ENCODE measurements at regions not wholly inside any gene's neighbourhood (a gene's known extent, or its start where the extent isn't known, plus 50 kb on each side); places are given as distances from the start of the nearest gene placed in this dataset.

DNA sequence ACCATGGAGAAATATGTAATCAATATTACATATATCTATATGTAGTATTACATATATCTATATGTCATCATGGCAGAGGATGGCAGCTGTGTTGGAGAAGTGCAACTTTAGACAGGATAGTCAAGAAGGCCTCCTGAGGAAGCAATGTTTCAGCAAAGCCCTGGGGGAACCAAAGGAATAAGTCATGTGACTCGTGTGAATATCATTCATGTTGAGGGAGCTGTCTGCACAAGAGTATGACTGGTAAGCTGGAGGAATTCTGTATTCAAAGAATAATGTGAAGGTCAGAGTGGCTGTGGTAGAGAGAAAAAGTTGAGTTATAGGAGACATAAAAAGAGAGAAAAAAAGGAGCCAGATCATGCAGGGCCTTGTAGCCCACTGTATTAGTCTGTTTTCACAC lies 92.9 kb upstream of the EDNRA start:
- Histone ChIP-seq H3K4me1 (ENCODE audit: insufficient read depth, low read length) (no peaks in the 10 kb centered on the region), H3K36me3 (ENCODE audit: insufficient read depth, low read length) (no peaks in the 10 kb centered on the region), H3K9ac (ENCODE audit: low read depth, low read length) (no peak overlapping the region), H3K9me3 (ENCODE audit: control insufficient read depth, insufficient read depth, low read length) (no peaks in the 10 kb centered on the region)

DNA sequence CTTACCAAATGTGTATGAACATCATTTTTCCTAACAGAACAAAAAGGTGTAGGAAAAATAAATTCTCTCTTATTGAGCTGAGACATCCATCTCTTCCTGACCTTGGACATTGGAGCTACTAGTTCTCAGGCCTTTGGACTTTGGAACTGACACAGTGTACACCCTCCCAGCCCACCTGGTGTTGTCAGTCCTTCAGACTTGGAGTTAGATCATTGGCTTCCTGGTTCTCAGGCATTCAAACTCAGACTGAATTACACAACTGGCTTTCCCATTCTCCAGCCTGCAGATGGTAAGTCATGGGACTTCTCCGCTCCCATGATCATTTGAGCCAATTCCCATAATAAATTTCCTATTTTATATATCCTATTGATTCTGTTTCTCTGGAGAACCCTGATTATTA lies 84.8 kb upstream of the EDNRA start:
- Histone ChIP-seq H3K4me1 (ENCODE audit: insufficient read depth, low read length) (no peaks in the 10 kb centered on the region), H3K36me3 (ENCODE audit: insufficient read depth, low read length) (no peaks in the 10 kb centered on the region), H3K9ac (ENCODE audit: low read depth, low read length) (no peak overlapping the region), H3K9me3 (ENCODE audit: control insufficient read depth, insufficient read depth, low read length) (no peaks in the 10 kb centered on the region)

DNA sequence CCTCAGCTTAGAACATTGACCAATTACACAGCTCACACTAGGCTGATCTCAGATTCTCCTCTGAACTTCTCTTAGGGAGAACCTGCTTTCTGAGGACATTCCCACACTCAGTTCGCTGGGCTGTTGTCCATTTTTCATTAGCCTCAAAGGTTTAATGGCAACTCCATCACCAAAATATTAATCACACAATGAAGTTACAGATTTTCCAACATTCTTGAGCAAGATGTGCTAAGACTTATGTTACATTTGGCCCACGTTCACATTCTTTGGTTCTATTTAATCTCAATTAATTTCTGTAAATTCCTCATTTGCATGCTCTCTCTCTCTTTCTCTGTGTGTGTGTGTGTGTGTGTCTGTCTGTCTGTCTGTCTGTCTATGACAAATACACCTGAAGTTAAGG lies 82.3 kb upstream of the EDNRA start:
- Histone ChIP-seq H3K9me3 (ENCODE audit: control insufficient read depth, insufficient read depth, low read length) (no peaks in the 10 kb centered on the region), H3K9ac (ENCODE audit: low read depth, low read length) (no peak overlapping the region), H3K4me1 (ENCODE audit: insufficient read depth, low read length) (no peaks in the 10 kb centered on the region), H3K36me3 (ENCODE audit: insufficient read depth, low read length) (no peaks in the 10 kb centered on the region)

DNA sequence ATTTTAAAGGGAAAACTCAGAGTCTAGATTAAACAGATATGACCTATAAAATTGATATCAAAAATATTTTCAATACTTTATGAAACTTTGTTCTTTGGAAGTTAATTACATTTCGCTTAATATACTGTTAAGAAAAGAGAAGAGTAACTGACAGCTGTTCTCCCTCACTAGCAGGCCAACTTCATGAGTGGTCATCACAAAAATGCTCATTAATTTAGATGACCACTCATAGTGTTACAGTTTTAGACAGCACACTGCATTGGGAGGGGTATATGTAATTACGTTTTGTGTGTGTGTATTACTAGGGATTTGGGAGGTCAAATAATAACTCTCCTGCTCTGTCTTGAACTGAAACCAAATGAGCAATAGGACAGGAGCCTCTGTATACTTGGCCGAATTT lies 80.2 kb upstream of the EDNRA start:
- Histone ChIP-seq H3K9ac (ENCODE audit: low read depth, low read length) (no peak overlapping the region), H3K4me1 (ENCODE audit: insufficient read depth, low read length) (no peaks in the 10 kb centered on the region), H3K36me3 (ENCODE audit: insufficient read depth, low read length) (no peaks in the 10 kb centered on the region), H3K9me3 (ENCODE audit: control insufficient read depth, insufficient read depth, low read length) (no peaks in the 10 kb centered on the region)

DNA sequence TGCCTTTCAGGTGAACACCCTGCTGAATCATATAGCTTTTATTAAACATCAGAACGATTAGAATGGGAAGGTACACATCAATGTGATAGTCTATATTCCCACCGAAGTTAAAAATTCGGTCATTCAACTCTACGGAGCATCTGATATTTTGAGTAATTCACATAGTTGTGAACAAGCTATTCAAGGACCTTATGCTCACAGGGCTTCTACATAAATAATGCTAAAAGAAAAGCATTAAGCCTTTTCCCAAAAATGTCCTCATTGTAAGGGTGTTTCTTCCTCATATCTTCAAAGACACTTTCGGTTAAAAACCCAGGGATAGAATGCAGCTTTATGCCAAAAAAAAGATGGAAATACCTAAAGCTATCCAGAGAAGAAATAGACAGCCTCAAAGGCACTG lies 79.7 kb upstream of the EDNRA start:
- H3K4me1 ChIP-seq (ENCODE audit: insufficient read depth, low read length): no peaks in the 10 kb centered on the region
- H3K9me3 ChIP-seq (ENCODE audit: control insufficient read depth, insufficient read depth, low read length): no peaks in the 10 kb centered on the region
- no peak overlapping the region for H3K9ac ChIP-seq (ENCODE audit: low read depth, low read length)
- H3K36me3 ChIP-seq (ENCODE audit: insufficient read depth, low read length): no peaks in the 10 kb centered on the region

DNA sequence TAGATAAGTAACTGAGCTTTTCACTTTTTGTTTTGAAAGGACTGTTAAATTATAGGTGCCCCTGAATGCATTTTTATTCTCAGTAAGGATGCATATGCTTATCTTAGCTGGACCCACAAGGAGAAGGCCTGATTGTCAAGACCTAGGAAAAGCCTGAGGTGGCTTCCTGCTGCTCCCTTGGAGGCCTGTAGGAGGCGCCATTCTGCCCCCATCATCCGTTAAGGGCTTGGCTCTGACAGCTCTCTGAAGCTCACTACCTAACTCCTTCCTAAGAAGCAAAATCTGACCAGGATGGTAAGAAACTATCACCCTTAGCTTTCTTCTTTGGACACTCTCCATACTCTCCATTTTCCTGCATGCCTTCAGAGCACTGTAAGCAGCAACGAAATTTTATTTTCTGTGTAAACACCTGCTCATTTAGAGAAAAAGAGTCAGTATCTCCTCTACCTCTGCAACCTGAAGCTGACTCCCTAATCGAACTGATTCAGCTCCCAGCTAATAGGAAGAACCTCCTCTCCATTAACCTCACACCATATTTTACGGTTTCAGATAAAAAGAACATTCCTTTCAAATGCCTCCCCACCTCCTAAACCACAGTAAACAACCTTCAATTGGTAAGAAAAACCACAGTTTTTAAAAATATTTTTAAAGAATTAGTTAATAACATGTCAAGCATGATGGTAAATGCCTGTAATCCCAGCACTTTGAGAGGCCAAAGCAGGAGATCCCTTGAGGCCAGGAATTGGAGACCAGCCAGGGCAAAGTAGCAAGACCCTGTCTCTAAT lies 73.4 kb upstream of the EDNRA start:
- H3K9me3 ChIP-seq (ENCODE audit: control insufficient read depth, insufficient read depth, low read length): no peaks in the 10 kb centered on the region
- H3K36me3 ChIP-seq (ENCODE audit: insufficient read depth, low read length): no peaks in the 10 kb centered on the region
- no peak overlapping the region for H3K9ac ChIP-seq (ENCODE audit: low read depth, low read length)
- H3K4me1 ChIP-seq (ENCODE audit: insufficient read depth, low read length): no peaks in the 10 kb centered on the region

DNA sequence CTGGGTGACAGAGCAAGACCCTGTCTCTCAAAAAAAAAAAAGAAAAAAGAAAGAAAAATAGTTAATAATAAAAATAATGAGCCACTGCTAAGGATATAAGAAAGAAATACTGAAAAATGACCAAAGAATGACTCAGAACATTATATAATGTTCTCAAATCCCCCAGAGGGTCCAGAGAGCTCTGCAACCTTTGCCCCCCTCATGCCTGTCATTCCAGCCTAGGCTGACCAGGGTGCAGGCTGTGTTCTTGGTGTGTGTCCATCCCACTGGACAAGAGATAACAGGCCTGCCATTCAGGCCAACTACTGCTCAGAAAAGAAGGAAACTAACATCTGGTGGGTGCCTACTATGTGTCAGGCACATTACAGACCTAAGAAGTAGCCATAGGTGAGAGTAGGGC lies 72.7 kb upstream of the EDNRA start:
- Histone ChIP-seq H3K9ac (ENCODE audit: low read depth, low read length) (no peak overlapping the region), H3K9me3 (ENCODE audit: control insufficient read depth, insufficient read depth, low read length) (no peaks in the 10 kb centered on the region)

DNA sequence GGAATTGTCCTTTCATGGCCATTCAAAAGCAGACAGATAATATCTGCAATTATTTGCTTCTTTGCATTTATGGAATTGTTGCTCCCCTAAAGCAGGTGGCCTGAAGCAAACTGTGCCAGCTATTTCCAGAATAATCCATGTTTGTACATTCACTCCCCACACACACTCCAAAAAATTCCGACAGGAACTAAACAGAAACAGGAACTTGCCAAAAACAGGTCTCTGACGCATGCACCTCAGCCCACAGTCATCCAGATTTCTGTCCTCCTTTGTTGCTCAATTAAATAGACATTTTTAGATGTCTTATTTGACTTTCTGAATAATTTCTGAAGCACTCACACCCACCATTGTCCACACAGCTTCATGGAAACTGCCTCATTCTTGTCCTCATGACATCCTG lies 71.5 kb upstream of the EDNRA start:
- no peaks in the 10 kb centered on the region for H3K36me3 ChIP-seq (ENCODE audit: insufficient read depth, low read length)
- no peaks in the 10 kb centered on the region for H3K9me3 ChIP-seq (ENCODE audit: control insufficient read depth, insufficient read depth, low read length)
- no peak overlapping the region for H3K9ac ChIP-seq (ENCODE audit: low read depth, low read length)
- no peaks in the 10 kb centered on the region for H3K4me1 ChIP-seq (ENCODE audit: insufficient read depth, low read length)

More for the DNA sequence above, 72.7 kb upstream of the EDNRA start:
- Histone ChIP-seq H3K36me3 (ENCODE audit: insufficient read depth, low read length) (no peaks in the 10 kb centered on the region), H3K4me1 (ENCODE audit: insufficient read depth, low read length) (no peaks in the 10 kb centered on the region)

DNA sequence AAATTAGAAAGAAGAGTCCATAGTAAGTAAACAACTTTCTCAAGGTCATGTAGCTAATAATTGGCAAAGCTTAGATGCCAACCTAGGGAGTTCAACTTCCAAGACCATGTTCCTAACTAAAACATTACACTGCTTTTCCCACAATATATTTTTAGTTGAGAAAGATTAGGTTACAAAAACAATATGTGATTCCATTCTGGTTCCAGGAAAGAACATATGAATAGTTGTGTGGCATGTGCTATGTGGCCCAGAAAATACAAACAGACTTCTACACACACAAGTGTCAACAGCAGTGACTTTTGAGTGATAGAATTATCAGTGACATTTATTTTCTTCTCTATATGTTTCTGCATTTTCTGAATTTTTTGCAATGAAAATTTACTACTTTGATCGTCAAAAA lies 62.7 kb upstream of the EDNRA start:
- no peak overlapping the region for H3K9ac ChIP-seq (ENCODE audit: low read depth, low read length)
- H3K9me3 ChIP-seq (ENCODE audit: control insufficient read depth, insufficient read depth, low read length): no peaks in the 10 kb centered on the region
- H3K4me1 ChIP-seq (ENCODE audit: insufficient read depth, low read length): no peaks in the 10 kb centered on the region
- no peaks in the 10 kb centered on the region for H3K36me3 ChIP-seq (ENCODE audit: insufficient read depth, low read length)

DNA sequence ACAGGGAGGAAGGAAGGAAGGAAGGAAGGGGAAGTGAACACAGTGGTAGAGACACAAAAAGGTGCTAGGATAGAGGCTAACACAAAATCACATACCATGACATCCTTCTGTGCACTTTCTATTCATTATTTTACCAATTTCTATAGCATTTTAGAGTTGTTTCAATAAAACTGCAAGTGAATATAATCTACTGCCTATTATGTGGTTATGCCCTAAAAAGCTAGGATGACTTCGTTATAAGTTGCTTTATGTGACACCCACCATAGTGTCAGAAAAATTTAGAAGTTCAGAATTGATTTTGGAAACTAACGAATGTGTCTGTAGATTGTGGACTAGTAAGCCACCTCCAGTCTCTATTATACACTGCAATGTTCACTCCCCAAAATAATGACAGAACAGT lies 59.4 kb upstream of the EDNRA start:
- H3K9ac ChIP-seq (ENCODE audit: low read depth, low read length): no peak overlapping the region
- H3K36me3 ChIP-seq (ENCODE audit: insufficient read depth, low read length): no peaks in the 10 kb centered on the region
- H3K9me3 ChIP-seq (ENCODE audit: control insufficient read depth, insufficient read depth, low read length): no peaks in the 10 kb centered on the region
- no peaks in the 10 kb centered on the region for H3K4me1 ChIP-seq (ENCODE audit: insufficient read depth, low read length)

DNA sequence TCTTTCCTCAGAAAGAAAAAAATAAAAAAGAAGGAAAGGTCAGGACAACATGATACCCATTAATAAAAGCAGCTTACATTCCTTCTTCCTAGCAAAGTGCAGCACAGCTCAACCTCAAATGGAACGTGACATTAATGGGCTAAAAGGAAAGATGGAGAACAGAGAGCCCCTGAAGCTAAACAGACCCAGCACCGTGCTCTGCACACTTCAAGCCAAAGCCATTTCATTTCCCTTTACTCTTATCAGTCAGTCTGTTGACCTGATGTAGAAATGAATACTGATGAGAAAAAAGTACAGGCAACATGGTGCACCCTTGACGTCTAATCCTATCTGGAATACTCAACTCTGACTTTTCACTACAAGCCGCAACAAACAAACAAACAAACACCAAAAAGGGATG lies 57.7 kb upstream of the EDNRA start:
- H3K9me3 ChIP-seq (ENCODE audit: control insufficient read depth, insufficient read depth, low read length): no peaks in the 10 kb centered on the region
- no peak overlapping the region for H3K9ac ChIP-seq (ENCODE audit: low read depth, low read length)
- H3K4me1 ChIP-seq (ENCODE audit: insufficient read depth, low read length): no peaks in the 10 kb centered on the region
- H3K36me3 ChIP-seq (ENCODE audit: insufficient read depth, low read length): no peaks in the 10 kb centered on the region

DNA sequence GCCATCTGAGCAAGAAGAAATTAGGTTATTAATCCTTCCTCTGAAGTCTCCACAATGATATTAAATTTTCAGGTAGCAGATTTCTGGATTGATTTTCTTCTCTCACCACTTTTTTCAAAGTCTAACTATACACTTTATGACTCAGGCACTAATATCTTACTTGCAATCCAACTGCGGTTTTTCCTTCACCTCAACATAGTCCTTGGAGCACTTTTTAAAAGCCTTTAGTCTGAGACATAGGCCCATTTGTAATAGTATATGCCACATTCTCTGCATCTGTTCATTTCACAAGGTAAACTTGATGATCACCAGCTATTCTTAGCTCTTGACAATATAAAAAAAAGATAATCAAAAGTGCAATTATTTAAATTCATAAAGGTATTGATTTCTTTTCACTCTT lies 55.9 kb upstream of the EDNRA start:
- H3K4me1 ChIP-seq (ENCODE audit: insufficient read depth, low read length): no peaks in the 10 kb centered on the region

DNA sequence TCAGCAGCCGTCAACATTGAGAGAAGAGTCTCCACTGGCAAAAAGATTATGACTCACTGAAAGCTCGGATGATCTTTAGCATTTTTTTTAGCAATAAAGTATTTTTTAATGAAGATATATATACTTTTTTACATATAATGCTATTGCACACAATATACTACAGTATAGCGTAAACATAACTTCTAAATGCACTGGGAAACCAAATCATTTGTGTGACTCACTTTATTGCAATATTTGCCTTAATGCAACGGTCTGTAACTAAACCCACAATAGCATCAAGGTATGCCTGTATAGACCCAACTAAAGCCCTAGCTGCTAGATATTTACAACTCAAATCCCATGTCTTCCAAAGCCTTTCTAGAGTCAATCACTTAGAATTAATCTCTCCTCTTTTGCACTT lies 52.3 kb upstream of the EDNRA start:
- Histone ChIP-seq H3K4me1 (ENCODE audit: insufficient read depth, low read length) (no peaks in the 10 kb centered on the region), H3K36me3 (ENCODE audit: insufficient read depth, low read length) (no peaks in the 10 kb centered on the region), H3K9ac (ENCODE audit: low read depth, low read length) (no peak overlapping the region), H3K9me3 (ENCODE audit: control insufficient read depth, insufficient read depth, low read length) (no peaks in the 10 kb centered on the region)

More for the DNA sequence above, 55.9 kb upstream of the EDNRA start:
- no peaks in the 10 kb centered on the region for H3K9me3 ChIP-seq (ENCODE audit: control insufficient read depth, insufficient read depth, low read length)
- H3K36me3 ChIP-seq (ENCODE audit: insufficient read depth, low read length): no peaks in the 10 kb centered on the region
- H3K9ac ChIP-seq (ENCODE audit: low read depth, low read length): no peak overlapping the region

DNA sequence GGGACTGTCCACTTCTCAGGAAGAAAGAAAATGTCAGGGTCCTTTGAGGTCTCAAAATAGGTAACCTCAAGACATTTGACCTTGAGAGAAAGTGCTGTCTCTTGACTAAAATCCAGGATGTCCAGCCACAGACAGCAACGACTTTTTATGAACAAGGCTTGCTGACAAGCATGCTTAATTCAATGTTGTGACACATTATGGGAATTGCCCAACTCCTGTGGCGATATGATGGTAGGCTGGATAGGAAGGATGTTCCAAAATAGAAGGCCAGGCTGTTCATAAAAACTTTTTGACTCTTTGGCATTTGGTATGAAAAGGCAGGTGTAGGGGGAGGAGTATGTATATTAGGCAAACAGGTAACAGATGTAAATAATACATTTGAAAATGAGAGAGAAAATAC lies 50.8 kb upstream of the EDNRA start:
- no peaks in the 10 kb centered on the region for H3K4me1 ChIP-seq (ENCODE audit: insufficient read depth, low read length)
- H3K36me3 ChIP-seq (ENCODE audit: insufficient read depth, low read length): no peaks in the 10 kb centered on the region
- no peaks in the 10 kb centered on the region for H3K9me3 ChIP-seq (ENCODE audit: control insufficient read depth, insufficient read depth, low read length)
- H3K9ac ChIP-seq (ENCODE audit: low read depth, low read length): no peak overlapping the region
